HG03571 (cell line): ENCODE measurements at regions not wholly inside any gene's neighbourhood (a gene's known extent, or its start where the extent isn't known, plus 50 kb on each side); places are given as distances from the start of the nearest gene placed in this dataset.
"Not testable (repeated sequence)": the region's sequence is repeated elsewhere in the genome, so short reads cannot be mapped to it uniquely, and the experiment has no call there.

Source experiments
- ATAC-seq: cut with Tn5 transposase; IDR thresholded peaks from one replicate; pipeline ENCODE4 v1.9.1; 2021; ENCODE audit not compliant: unreplicated experiment

- ATAC-seq, result no peak
Observed at GRCh38 chr2:111522231-111522768, 361.7 kb downstream of the ANAPC1 start.

GRCh38 chr2:111523009-111523408 lies 361.0 kb downstream of the ANAPC1 start:
- ATAC-seq, result no peak

- ATAC-seq, result not testable (repeated sequence)
Observed at GRCh38 chr2:111525026-111525425, 359.0 kb downstream of the ANAPC1 start.

GRCh38 chr2:111526041-111526639 lies 357.9 kb downstream of the ANAPC1 start:
- ATAC-seq, result not testable (repeated sequence)

- not testable (repeated sequence) for ATAC-seq
Observed at GRCh38 chr2:111527707-111528400, 356.1 kb downstream of the ANAPC1 start.

- not testable (repeated sequence) for ATAC-seq
Observed at GRCh38 chr2:111529022-111529421, 355.0 kb downstream of the ANAPC1 start.

- not testable (repeated sequence) for ATAC-seq
Observed at GRCh38 chr2:111530239-111530965, 353.6 kb downstream of the ANAPC1 start.

- not testable (repeated sequence) for ATAC-seq
Observed at GRCh38 chr2:111532682-111533556, 351.1 kb downstream of the ANAPC1 start.

GRCh38 chr2:111533557-111534247 lies 350.3 kb downstream of the ANAPC1 start:
- not testable (repeated sequence) for ATAC-seq

- ATAC-seq, result no peak
Observed at GRCh38 chr2:111534910-111535352, 349.1 kb downstream of the ANAPC1 start.

GRCh38 chr2:111535404-111535803 lies 348.6 kb downstream of the ANAPC1 start:
- ATAC-seq, result no peak

GRCh38 chr2:111537078-111537655 lies 346.8 kb downstream of the ANAPC1 start:
- ATAC-seq, result no peak

GRCh38 chr2:111539991-111540390 lies 344.0 kb downstream of the ANAPC1 start:
- not testable (repeated sequence) for ATAC-seq

GRCh38 chr2:111542120-111542774 lies 341.7 kb downstream of the ANAPC1 start:
- ATAC-seq, result not testable (repeated sequence)

- ATAC-seq, result not testable (repeated sequence)
Observed at GRCh38 chr2:111544006-111544405, 340.0 kb downstream of the ANAPC1 start.

- ATAC-seq, result not testable (repeated sequence)
Observed at GRCh38 chr2:111545723-111546431, 338.1 kb downstream of the ANAPC1 start.

GRCh38 chr2:111546578-111546977 lies 337.4 kb downstream of the ANAPC1 start:
- ATAC-seq, result not testable (repeated sequence)

GRCh38 chr2:111549174-111549573 lies 334.8 kb downstream of the ANAPC1 start:
- ATAC-seq, result not testable (repeated sequence)
